ENCODE measurements at regions not wholly inside any gene's neighbourhood (a gene's known extent, or its start where the extent isn't known, plus 50 kb on each side); places are given as distances from the start of the nearest gene placed in this dataset.

GRCh38 chr1:238776126-238776525, 610.2 kb upstream of the CHRM3 start:
- TF ChIP-seq CTCF (conservative IDR thresholded peaks at IDR 0.05) (no peak), ZFX (IDR thresholded peaks at IDR 0.05) (no peak)
